ENCODE measurements at regions not wholly inside any gene's neighbourhood (a gene's known extent, or its start where the extent isn't known, plus 50 kb on each side); places are given as distances from the start of the nearest gene placed in this dataset.

DNA sequence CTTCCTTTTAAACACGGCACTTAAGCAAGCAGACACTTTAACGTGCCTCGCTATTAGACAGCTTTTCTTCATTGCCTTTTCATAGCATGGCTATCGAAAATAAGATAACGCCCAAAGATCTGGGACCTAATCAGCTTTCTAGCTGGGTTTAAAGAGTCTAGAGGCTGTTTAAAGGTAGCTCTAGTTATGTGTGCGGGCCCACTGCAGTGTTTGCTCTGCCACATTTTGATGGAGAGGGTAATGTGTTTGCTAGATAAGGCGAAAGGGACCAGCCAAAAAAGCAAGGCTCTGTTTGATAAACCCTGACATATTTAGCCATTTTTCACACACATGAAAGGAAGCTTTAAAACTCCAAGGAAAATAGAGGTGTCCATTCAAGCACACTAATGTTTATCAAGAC is 91.6 kb downstream of the NR2F2 start:
- no peak for DNase-seq (ENCODE audit: low spot score)
- TF ChIP-seq, protein P1, sequence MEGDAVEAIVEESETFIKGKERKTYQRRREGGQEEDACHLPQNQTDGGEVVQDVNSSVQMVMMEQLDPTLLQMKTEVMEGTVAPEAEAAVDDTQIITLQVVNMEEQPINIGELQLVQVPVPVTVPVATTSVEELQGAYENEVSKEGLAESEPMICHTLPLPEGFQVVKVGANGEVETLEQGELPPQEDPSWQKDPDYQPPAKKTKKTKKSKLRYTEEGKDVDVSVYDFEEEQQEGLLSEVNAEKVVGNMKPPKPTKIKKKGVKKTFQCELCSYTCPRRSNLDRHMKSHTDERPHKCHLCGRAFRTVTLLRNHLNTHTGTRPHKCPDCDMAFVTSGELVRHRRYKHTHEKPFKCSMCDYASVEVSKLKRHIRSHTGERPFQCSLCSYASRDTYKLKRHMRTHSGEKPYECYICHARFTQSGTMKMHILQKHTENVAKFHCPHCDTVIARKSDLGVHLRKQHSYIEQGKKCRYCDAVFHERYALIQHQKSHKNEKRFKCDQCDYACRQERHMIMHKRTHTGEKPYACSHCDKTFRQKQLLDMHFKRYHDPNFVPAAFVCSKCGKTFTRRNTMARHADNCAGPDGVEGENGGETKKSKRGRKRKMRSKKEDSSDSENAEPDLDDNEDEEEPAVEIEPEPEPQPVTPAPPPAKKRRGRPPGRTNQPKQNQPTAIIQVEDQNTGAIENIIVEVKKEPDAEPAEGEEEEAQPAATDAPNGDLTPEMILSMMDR (IDR thresholded peaks at IDR 0.05) = no peak
- H3K27me3 ChIP-seq = peaks cover 0 to 16% of the 10 kb centered on the region in 2 donors
- no peak overlapping the region for H3K27ac ChIP-seq
- no peaks in the 10 kb centered on the region for H3K36me3 ChIP-seq
- no peak overlapping the region for H3K4me3 ChIP-seq
- peaks cover 0 to 5% of the 10 kb centered on the region in 2 donors for H3K4me1 ChIP-seq
- H3K9me3 ChIP-seq = no peaks in the 10 kb centered on the region

DNA sequence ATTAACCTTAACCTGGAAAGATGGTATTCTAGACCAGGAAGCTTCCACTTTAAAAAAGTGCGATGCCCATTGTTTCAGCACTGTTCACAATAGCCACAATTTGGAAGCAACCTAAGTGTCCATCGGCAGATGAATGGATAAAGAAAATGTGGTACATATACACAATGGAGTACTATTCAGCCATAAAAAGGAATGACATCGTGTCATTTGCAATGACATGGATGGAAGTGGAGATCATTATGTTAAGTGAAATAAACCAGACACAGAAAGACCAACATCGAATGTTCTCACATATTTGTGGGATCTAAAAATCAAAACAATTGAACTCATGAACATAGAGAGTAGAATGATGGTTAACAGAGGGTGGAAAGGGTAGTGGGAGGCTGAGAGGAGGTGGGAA is 94.2 kb downstream of the NR2F2 start:
- Histone ChIP-seq H3K27me3 (peaks cover 0 to 8% of the 10 kb centered on the region in 2 donors), H3K9me3 (no peaks in the 10 kb centered on the region), H3K36me3 (no peaks in the 10 kb centered on the region), H3K4me3 (no peak overlapping the region), H3K4me1 (peaks cover 0 to 7% of the 10 kb centered on the region in 2 donors), H3K27ac (no peak overlapping the region)
- TF ChIP-seq, protein P1 (IDR thresholded peaks at IDR 0.05) = no peak
- DNase-seq (ENCODE audit: low spot score) = no peak

DNA sequence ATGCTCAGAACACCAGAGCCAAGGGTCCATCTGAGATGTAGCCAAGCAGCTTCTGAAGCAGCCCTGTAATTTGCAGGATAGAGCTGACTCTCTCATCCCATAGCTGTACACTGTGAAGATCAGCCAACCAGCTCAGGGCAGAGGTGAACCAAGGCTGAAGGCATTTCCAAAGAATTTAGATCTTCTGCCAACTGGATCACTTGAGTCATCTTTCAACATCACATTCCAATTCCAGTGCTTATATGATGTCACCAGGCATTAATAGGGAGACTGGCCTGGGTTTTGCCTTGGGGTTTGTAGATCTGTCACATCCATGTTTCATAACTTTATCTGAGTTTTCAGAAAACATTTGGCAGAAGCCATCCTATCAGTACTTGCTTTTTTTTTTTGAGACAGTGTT is 98.2 kb downstream of the NR2F2 start:
- no peak overlapping the region for H3K4me3 ChIP-seq
- peak; percentile 78 for DNase-seq (ENCODE audit: low spot score)
- TF ChIP-seq, protein P1 (IDR thresholded peaks at IDR 0.05) = no peak
- no peaks in the 10 kb centered on the region for H3K27me3 ChIP-seq
- peak overlapping the region in 1 of 2 donors; percentile 62 for H3K27ac ChIP-seq
- H3K4me1 ChIP-seq = peaks cover 0 to 7% of the 10 kb centered on the region in 2 donors
- no peaks in the 10 kb centered on the region for H3K36me3 ChIP-seq
- H3K9me3 ChIP-seq = no peaks in the 10 kb centered on the region

DNA sequence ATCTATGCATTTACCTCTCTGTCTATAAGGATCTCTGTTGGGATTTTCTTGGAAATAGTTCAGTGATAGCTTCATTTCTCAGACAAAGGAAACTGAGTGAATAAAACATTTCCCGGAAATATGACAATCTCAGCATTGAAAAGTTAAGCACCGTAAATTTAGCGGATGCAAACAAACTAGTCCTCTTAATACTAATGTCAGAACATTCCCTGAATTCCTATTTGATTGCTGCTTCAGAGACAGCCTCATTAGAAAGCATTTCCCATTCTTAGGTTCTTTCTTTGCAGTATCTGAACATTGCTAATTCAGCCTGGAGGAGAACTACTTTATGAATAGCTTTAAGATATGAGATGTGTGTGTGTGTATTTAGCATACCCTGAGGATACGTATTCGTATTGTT is 101.3 kb downstream of the NR2F2 start:
- Histone ChIP-seq H3K4me1 (peaks cover 0 to 7% of the 10 kb centered on the region in 2 donors), H3K9me3 (no peaks in the 10 kb centered on the region), H3K27me3 (no peaks in the 10 kb centered on the region), H3K27ac (no peak overlapping the region), H3K4me3 (no peak overlapping the region), H3K36me3 (no peaks in the 10 kb centered on the region)
- TF ChIP-seq, protein P1 (IDR thresholded peaks at IDR 0.05) = no peak
- DNase-seq (ENCODE audit: low spot score) = no peak

DNA sequence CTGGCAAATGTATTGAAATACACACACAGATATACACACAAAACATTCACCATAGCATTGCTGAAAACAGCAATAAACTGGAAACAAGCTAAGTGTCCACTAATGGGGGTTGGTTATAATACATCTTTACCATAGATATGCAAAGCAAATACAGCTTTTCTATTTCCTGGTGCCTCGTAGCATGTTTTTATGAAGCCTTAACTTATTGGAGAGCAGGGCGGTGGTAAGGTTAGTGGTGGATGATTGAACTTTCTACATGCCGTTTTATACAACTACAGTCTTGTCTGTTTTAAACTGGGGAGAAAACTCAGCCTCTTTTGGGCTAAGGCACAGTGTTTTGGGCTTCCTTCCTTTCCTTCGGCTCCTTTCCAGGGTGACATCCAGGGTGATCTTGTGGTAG is 104.5 kb downstream of the NR2F2 start:
- Histone ChIP-seq H3K9me3 (no peaks in the 10 kb centered on the region), H3K4me3 (no peak overlapping the region), H3K27me3 (no peaks in the 10 kb centered on the region), H3K4me1 (no peaks in the 10 kb centered on the region), H3K36me3 (no peaks in the 10 kb centered on the region), H3K27ac (no peak overlapping the region)
- no peak for DNase-seq (ENCODE audit: low spot score)
- TF ChIP-seq, protein P1 (IDR thresholded peaks at IDR 0.05) = no peak

DNA sequence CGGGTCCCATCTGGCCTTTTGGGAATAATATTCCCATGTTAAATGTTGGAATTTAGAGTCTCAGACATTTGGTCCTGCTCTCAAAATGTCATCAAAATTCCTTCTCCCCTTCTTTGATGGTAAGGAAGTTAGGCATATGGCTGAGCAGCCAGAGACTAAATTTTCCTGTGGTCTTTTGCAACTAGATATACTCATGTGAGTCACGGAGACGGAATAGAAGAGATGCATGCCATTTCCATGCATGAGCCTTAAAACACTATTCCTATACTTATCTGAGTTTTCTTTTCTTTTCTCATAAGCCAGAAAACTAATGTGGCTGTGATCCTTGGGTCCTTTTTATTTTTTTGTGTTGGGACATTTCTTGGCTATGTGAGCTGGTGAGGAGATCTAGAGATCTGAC is 105.3 kb downstream of the NR2F2 start:
- TF ChIP-seq, protein P1 (IDR thresholded peaks at IDR 0.05) = no peak
- H3K4me1 ChIP-seq = no peaks in the 10 kb centered on the region
- H3K27ac ChIP-seq = no peak overlapping the region
- H3K9me3 ChIP-seq = no peaks in the 10 kb centered on the region
- no peak overlapping the region for H3K4me3 ChIP-seq
- no peaks in the 10 kb centered on the region for H3K36me3 ChIP-seq
- DNase-seq (ENCODE audit: low spot score) = no peak
- H3K27me3 ChIP-seq = no peaks in the 10 kb centered on the region
